ENCODE measurements at regions not wholly inside any gene's neighbourhood (a gene's known extent, or its start where the extent isn't known, plus 50 kb on each side); places are given as distances from the start of the nearest gene placed in this dataset.
"Not testable (repeated sequence)": the region's sequence is repeated elsewhere in the genome, so short reads cannot be mapped to it uniquely, and the experiment has no call there.

DNA sequence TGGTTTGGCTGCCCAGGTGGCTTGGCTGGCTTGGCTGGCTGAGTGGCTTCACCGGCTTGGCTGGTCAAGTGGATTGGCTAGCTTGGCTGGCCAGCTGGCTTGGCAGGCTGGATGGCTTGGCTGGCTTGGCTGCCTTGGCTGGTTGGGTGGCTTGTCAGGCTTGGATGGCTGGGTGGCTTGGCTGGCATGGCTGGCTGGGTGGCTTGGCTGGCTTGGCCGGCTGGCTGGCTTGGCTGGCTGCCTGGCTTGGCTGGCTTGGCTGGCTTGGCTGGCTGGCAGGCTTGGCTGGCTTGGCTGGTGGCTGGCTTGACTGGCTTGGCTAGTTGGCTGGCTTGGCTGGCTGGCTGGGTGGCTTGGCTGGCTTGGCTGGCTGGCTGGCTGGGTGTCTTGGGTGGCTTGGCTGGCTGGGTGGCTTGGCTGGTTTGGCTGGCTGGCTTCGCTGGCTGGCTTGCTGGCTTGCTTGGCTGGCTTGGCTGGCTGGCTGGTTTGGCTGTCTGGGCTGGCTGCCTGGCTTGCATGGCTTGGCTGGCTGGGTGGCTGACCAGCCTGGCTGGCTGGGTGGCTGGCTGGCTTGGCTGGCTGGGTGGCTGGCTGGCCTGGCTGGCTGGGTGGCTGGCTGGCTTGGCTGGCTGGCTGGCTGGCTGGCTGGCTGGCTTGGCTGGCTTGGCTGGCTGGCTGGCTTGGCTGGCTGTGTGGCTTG is 130.4 kb upstream of the FAM72C start:
- H3K9me3 Mint-ChIP-seq (ENCODE audit: insufficient read depth); H3K4me3 Mint-ChIP-seq; H3K27me3 ChIP-seq (replicated peaks in 1 of 4; ENCODE audit: control extremely low read depth in 1 of 4, control insufficient read depth in 3 of 4, insufficient read depth in 4 of 4, low read length in 3 of 4); H3K4me2 ChIP-seq (replicated peaks; ENCODE audit: low read depth, low read length, poor library complexity, severe bottlenecking); H3K4me1 Mint-ChIP-seq; intact Hi-C loops (cut with micrococcal nuclease); ATAC-seq (ENCODE audit: low read depth); H2AFZ ChIP-seq (ENCODE audit: insufficient read depth, low read depth, low read length, poor library complexity, severe bottlenecking); H3K4me1 ChIP-seq (ENCODE audit: control insufficient read depth in 2 of 2, insufficient read depth in 2 of 2, low read length in 2 of 2); H3K9ac ChIP-seq (ENCODE audit: low read length); DNase-seq; H3K27ac Mint-ChIP-seq; H3K27ac ChIP-seq (ENCODE audit: low read length in 2 of 2); H4K20me1 ChIP-seq (ENCODE audit: control insufficient read depth, insufficient read depth, low read length, poor library complexity, severe bottlenecking); H3K36me3 ChIP-seq (replicated peaks in 1 of 2; ENCODE audit: control extremely low read depth in 1 of 2, control insufficient read depth in 1 of 2, extremely low read depth in 1 of 2, insufficient read depth in 2 of 2, low read length in 1 of 2); H3K4me3 ChIP-seq (ENCODE audit: control extremely low read depth in 1 of 5, extremely low read depth in 1 of 5, insufficient read depth in 1 of 5, low read depth in 2 of 5, low read length in 4 of 5); H3K79me2 ChIP-seq (ENCODE audit: control insufficient read depth, insufficient read depth, low read length); POLR2A ChIA-PET; H3K27me3 Mint-ChIP-seq; CTCF ChIA-PET: not testable (repeated sequence)
- peaks cover 0 to 30% (median 0%) of the 10 kb centered on the region in 3 donors for H3K9me3 ChIP-seq (ENCODE audit: control extremely low read depth in 1 of 3, control insufficient read depth in 2 of 3, insufficient read depth in 1 of 3, low read length in 2 of 3)
- WGBS (ENCODE audit: insufficient coverage): 71% methylated on average over 3 of the region's 3 CpGs

DNA sequence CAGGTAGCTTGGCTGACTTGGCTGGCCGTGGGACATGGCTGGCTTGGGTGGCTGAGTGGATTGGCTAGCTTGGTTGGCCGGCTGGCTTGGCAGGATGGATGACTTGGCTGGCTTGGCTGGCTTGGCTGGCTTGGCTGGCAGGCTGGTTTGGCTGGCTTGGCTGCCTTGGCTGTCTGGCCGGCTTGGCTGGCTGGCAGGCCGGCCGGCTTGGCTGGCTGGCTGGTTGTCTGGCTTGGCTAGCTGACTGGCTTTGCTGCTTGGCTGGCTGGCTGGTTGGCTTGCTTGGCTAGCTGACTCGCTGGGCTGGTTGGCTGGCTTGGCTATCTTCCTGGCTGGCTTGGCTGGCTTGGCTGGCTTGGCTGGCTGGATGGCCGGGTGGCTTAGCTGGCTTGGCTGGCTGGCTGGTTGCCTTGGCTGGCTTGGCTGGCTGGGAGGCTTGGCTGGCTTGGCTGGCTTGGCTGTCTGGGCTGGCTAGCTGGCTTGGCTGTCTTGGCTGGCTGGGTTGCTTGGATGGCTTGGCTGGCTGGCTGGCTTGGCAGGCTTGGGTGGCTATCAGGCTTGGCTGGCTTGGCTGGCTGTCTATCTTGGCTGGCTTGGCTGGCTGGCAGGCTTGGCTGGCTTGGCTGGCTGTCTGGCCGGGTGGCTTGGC is 129.7 kb upstream of the FAM72C start:
- Histone ChIP-seq H3K4me1 (ENCODE audit: control insufficient read depth in 2 of 2, insufficient read depth in 2 of 2, low read length in 2 of 2) (no peaks in the 10 kb centered on the region), H3K4me2 (replicated peaks; ENCODE audit: low read depth, low read length, poor library complexity, severe bottlenecking) (no peak overlapping the region), H3K27me3 (replicated peaks in 1 of 4; ENCODE audit: control extremely low read depth in 1 of 4, control insufficient read depth in 3 of 4, insufficient read depth in 4 of 4, low read length in 3 of 4) (no peaks in the 10 kb centered on the region), H4K20me1 (ENCODE audit: control insufficient read depth, insufficient read depth, low read length, poor library complexity, severe bottlenecking) (no peaks in the 10 kb centered on the region), H3K4me3 (ENCODE audit: control extremely low read depth in 1 of 5, extremely low read depth in 1 of 5, insufficient read depth in 1 of 5, low read depth in 2 of 5, low read length in 4 of 5) (no peak overlapping the region), H3K9me3 (ENCODE audit: control extremely low read depth in 1 of 3, control insufficient read depth in 2 of 3, insufficient read depth in 1 of 3, low read length in 2 of 3) (peaks cover 0 to 30% (median 0%) of the 10 kb centered on the region in 3 donors), H3K79me2 (ENCODE audit: control insufficient read depth, insufficient read depth, low read length) (no peaks in the 10 kb centered on the region), H3K36me3 (replicated peaks in 1 of 2; ENCODE audit: control extremely low read depth in 1 of 2, control insufficient read depth in 1 of 2, extremely low read depth in 1 of 2, insufficient read depth in 2 of 2, low read length in 1 of 2) (no peaks in the 10 kb centered on the region), H2AFZ (ENCODE audit: insufficient read depth, low read depth, low read length, poor library complexity, severe bottlenecking) (no peak overlapping the region), H3K9ac (ENCODE audit: low read length) (no peak overlapping the region), H3K27ac (ENCODE audit: low read length in 2 of 2) (no peak overlapping the region)
- Mint-ChIP-seq H3K4me3 (no peak overlapping the region), H3K27me3 (no peaks in the 10 kb centered on the region), H3K27ac (no peak overlapping the region), H3K4me1 (no peaks in the 10 kb centered on the region), H3K9me3 (ENCODE audit: insufficient read depth) (no peaks in the 10 kb centered on the region)
- POLR2A ChIA-PET: no interaction called here
- no peak for TF ChIP-seq CTCF (IDR thresholded peaks at IDR 0.05)
- TF ChIP-seq EZH2 (IDR thresholded peaks at IDR 0.05; ENCODE audit: borderline replicate concordance, insufficient read depth, low read depth, low read length, poor library complexity, severe bottlenecking): no peak
- ATAC-seq (ENCODE audit: low read depth) (no peak), DNase-seq (no peak)
- CTCF ChIA-PET: no interaction called here
- intact Hi-C loops (cut with micrococcal nuclease): no loop called here
- WGBS (ENCODE audit: insufficient coverage): 89% methylated on average over 8 of the region's 8 CpGs

All from B cell (primary cell).